Stimulated activated CD8-positive, alpha-beta memory T cell treated with anti-CD3 and anti-CD28 coated beads, Interleukin-15, amount 100 ng/mL, for 48 hours (primary cell): ENCODE measurements at regions not wholly inside any gene's neighbourhood (a gene's known extent, or its start where the extent isn't known, plus 50 kb on each side); places are given as distances from the start of the nearest gene placed in this dataset.

Source experiments
- DNase-seq, 2 donors: peaks; one replicate each; pipeline ENCODE4 v3.0.0-alpha.2; 2020; ENCODE audit warnings: low read depth in 2 of 2

DNA sequence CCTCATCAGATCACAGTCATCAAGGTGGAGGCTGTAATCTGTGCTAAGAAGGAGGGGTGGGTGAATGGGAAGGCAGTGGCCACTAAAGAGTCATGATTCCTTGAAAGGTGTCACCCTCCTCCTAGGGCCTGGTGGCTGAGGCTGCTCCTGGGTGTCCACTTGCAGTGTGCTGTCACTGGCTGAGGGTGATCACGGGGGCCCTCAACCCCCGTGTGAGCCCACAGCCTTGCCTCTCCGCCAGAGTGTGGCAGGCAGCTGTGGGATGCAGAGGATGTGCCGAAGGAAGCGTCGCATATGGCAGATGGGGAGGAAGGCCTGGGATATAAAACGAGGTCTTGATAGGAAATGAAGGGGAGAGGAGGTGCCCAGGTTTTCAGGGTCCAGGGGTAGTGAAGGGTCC, 476.5 kb downstream of the PTPRU start:
- DNase-seq, result no peak

DNA sequence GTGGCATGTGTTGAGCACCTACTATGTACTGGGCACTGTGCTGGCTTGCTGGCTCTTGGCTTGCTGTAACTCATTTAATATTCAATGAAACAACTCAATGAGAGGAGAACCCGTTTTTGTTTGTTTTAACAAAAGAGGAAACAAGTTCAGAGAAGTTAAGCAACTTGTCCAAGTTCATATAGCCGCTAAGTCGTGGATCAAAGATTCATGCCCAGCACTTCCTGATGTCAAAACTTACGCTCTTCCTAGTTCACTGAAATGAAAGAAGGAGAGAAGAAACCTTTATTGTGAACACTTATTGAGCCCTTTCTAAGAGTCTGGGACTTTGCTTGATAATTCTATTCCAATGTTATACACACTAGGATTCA, 475.9 kb downstream of the PTPRU start:
- DNase-seq, result no peak

DNA sequence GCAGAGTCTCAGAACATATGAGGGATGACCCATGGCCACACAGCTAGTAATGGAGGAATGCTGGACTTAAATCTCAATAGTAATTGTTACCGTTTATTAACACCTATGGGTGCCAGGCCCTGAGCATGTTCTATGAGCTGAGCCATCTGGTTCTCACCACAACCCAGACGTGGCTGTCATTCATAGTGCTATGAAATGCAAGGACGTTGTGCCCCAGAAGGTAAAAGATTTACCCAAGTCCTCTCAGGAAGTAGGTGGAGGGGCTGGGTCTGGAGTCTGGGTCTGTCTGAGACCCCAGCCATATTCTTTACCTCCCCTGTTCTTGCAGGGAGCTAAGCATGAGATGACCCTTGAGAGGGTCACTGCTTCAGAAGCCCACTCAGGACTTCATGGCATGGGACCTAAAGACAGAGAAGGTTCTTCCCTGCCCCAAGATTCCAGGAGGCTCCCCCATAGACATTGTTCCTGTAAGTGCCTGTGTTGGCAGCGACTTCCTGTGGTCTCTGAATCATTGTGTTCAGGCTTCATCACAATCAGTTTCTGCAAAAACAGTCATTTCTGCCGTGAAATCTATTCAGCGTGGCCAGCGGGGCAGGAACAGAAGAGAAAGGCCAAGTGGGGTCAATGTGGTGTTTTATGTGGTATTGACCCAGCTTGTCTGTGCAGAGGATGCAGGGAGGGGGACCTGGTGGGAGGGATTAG, 475.4 kb downstream of the PTPRU start:
- DNase-seq, result peak; percentile 22 to 55

DNA sequence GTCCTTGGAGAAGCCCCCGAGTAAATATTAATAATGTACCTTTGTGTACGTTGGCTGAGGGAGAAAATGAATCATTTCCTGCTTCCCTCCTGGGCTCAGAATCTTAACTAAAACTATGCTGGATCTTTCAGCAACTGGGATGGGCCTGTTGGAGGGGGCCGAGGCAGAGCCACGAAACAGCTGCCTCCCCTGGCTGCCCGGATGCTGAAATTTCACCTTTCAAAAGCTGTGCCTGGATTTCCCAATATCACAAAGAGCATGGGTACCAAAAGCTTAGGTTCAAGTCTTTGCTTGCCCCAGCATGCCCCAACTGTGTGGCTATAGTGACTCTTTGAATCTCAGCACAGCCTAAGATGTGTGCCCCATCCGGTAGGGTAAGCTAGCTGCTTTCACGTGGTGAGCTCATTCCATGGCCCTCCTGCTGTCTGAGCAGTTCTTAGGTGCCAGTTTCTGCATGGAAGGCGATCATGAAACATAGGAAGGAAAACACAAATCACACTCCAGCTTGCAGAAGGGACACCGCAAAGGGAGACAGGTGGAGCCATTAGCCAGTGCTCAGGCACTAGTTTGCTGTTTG, 473.5 kb downstream of the PTPRU start:
- no peak for DNase-seq

DNA sequence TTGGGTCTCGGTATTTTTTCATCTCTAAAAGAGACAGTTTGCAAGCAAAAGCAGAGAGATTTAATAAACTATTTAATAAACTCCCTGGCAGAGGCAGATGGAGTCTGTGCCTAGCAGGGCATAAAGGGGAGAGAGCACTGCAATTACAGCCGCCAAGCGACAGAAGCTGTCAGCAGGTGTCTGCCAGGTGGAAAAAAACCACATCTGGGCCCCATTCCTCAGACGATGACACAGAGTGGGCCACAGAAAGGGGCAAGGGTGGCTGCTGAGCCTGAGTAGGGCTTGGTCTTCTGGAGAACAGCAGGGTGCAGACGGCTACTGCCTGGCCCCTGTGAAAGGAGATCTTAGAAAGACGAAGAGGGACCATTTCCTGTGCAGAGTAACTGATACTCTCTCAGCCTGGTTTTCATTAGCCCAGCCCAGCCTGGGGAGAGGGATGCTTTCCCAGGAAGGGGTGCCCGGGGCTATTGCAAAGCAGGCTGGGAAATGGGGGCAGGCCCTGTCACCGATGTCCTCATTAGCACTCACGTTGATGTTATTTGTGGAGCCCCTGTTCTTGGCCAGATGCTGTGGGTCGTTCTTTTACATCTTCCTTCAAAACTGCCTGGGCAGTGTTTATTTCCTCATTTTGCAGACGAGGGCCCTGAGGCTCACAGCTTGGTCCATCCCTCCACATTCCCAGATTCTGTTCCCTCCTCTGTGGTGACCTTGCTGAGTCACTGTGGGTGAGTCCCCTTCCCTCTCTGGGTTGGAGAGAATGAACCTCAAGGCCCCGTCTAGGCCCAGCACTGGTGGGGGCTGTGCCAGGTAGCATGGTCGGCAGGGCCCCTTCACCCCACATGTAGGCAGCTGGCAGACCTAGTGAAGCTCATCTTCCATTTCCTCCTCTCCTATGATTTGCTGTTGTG, 472.7 kb downstream of the PTPRU start:
- DNase-seq, result no peak

DNA sequence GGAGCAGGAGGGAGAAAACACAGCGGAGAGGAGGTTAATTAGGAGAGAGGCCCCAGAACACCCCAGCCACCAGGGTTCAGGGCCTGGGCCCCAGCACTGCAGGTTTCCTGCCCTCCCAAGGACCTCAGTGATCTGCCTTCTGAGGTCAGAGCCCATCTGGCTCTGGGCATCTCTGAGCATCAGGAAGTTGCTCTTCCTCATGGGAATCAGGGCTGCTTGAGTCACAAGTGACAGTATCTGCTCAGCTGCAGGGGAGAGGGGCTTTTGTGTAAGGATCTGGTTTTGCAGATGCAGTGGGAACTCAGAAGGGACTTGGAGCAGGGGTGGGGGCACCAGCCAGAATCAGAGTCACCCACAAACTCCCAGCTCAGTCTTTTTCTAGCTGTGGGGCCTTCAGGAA, 472.1 kb downstream of the PTPRU start:
- DNase-seq, result no peak

DNA sequence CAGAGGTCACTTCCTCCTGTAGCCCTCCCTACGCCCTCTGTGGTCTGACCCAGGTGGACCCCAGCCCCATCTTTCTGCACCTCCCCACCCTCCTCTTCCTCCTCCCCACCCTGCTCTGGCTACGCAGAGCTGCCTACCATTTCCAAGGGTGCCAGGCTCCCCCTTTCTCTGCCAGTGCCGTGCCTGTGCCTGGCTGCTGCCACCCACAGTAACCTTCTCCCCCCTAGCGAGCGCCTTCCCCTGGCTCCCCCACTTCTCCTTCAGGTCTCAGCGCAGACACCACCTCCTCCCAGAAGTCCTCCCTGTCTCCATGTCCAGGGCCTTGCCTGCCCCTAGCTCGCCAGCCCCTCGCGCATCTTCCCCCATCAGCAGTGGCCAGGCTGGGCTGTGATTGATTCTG, 471.5 kb downstream of the PTPRU start:
- no peak for DNase-seq

DNA sequence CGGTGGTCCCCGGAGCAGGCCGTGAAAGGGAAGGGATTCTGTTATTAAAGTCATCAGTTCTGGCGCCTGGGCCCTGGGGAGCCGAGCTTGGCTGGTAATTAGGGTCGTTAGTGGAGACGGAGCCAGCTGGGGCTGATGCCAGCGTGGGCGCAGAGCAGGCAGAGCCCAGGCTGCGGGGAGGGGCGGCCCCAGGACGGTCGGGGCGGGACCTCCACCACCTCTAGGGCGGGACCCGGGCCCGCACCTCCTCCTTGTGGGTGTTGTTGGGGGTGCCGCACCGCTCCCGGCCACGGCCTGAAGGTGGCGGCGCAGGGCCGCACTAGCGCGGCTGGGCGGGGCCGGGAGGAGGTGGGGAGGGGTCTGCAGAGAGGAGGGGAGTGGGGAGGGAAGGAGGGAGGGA, 470.6 kb downstream of the PTPRU start:
- DNase-seq, result peak in 1 of 2 donors; percentile 42

DNA sequence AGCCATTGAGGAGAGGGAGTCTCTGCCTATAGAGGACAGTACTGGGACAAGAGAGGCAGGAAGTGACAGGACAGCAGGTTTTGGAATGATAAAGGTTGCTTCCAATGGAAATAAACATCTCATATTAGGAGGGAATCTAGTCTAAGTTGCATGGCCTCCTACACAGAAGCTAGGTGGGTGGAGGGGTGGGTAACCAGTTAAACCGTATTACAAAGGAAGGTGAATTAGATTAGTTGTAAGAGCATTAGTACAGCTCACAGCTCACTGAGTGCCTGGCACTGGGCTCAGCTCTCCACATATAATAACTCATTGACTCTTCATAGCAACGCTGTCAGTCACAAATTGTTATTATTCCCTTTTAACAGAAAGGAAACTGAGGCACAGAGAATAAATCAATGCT, 468.1 kb downstream of the PTPRU start:
- no peak for DNase-seq

DNA sequence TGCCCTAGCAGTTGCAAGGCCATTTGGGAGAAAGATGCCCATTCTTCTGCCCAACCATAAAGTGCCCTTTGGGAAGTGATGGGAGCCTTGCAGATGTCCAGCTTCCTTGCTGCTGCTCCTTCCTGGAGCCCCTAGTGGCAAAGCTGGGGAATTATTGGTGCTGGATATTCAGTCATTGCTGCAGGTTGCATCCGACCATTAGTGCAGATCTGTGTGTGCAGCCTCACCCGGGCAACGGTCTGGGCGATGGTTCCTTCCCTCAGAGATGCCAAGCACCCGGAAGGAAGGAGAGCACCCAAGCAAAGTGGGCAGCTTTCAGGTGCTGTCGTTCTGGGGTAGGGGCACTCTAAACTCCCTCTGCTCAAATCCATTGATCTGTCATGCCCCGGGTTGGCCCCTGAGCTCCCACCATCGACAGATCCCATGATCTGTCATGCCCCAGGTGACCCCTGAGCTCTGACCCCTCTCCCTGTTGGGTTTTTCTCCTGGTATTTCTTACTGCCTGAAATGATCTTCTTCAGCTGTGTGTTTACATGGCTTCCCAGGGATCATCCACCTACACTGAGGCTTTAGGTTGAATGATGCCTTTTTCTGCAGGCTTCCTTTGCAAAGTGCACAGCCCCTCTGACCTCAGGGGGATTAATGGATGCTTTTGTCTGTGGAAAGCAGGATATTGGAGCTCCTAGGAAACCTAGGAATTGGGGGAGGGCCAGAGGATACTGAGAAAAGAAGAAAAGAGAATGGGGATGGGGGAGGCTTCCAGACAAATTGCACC, 467.5 kb downstream of the PTPRU start:
- DNase-seq, result no peak

DNA sequence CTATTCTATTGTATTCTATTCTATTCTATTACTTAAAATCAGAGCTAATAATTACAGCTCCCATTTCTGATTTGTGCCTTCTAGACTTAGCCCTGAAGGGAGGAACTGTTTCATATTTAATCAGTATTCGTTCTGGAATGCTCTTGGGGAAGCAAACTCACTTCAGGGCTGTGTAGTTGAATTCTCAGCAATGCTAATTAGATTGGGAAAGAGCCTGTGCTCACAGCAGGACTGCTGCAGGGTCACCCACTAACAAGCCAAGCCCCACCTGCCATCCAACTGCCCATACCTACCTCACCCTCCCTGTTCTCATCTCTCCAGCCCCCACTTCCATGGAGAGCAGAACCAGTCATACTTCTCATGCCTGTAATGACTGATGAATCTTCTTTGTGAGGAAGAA, 464.2 kb downstream of the PTPRU start:
- no peak for DNase-seq

DNA sequence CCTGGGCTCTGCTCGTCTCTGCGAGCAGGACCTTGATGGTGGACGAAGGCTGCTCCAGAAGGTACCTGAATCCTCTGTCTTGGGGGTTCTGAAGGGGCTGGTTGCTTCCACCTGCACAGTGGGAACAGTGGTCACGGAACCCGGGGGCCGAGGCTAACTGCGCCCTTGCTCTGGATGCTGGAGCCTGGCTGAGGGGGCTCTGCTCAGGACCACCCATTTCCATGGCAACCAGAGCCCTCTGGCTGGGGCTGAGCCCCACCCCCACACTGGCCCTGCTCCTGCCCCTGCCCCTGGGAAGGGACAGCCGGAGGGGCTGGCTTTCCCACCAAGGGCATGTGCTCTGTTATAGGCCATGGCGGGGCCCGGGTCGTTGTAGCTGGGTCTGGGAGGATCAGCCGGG, 462.3 kb downstream of the PTPRU start:
- no peak for DNase-seq

DNA sequence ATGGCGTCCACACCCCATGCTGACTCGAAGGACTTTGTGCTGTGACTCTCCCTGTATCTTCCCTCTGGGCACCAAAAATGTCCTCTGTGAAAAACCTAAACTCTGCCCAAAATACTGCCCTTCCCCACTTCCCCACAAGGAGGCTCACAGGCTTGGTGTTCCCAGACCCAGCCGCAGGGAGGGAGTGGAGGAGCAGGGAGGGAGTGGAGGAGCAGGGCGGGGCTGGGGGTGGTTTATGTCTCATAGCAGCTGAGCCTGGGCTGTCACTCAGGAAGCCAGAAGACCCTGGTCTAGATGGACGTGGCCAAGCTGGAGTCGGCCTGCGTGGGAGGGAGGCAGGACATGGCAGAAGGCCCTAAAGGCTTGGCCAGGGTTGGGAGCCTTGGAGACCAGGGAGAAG, 461.7 kb downstream of the PTPRU start:
- no peak for DNase-seq

DNA sequence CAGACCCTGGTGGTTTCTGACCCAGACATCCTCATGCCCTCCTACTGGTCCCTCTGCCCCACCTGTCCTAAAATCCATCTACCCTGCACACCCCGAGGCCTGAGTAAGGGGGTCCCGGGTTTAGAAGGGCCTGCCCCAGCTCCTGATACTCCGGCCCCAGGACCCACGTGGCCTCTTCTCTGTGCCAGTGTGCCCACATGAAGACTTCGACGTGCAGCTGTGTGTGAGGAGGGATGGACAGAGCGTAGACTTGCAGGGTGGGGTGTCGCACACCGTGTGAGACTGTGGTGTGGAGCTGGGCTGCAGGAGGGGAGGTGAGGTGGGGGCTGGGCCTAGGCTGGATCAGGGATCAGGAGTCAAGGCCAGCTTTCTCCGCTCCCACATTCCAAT, 461.1 kb downstream of the PTPRU start:
- DNase-seq, result no peak

DNA sequence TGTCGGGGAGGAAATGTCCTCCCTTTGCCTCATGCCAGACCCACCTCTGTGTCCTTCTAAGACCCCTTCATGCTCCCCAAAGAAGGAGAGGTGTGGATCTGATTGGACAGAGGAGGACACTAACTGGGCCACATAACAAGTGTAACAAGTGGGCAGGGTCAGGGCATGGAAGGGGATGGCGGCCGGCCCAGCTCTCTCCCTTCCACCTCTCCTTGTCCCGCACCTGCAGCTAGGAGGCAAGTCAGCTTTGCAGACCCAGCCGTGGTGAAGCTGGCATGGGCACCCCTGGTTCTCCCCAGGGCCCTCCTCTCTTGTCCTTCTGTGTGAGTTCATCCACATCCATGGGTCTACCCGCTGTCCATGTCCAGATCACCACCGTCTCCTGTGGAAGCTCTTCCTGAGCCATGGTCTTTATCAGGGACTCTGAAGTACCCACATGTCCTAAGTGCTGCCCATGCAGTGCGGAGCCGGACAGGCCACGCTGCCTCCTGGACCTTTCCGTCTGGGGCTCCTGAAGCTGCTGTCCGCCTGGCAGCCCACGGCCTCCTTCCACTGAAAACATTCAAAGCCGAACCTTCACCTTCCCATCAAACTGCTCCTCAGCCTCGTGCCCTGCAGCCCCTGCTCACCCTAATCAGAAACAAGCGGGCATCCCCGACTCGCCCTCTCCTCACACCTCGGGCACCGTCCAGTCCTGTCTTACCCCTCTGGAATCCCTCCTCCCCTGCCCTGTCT, 460.5 kb downstream of the PTPRU start:
- DNase-seq, result no peak

DNA sequence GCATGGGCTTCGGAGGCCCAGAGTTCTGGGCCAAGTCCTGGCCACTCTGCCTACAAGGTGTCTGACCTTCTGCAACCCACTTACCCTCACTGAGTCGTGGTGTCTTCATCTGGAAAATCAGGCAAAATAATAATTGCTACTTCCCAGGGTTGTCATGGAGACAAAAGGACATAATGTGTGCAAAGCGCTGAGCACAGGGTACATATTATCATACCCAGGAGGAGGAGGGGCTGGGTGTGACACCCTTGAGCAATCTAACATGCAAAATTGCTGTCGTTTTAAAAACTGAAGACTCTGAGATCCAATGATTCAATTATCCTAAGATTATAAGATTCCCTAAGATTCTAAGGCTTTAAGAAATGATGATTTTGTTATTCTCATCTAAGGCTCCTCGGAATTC, 459.5 kb downstream of the PTPRU start:
- DNase-seq, result no peak

DNA sequence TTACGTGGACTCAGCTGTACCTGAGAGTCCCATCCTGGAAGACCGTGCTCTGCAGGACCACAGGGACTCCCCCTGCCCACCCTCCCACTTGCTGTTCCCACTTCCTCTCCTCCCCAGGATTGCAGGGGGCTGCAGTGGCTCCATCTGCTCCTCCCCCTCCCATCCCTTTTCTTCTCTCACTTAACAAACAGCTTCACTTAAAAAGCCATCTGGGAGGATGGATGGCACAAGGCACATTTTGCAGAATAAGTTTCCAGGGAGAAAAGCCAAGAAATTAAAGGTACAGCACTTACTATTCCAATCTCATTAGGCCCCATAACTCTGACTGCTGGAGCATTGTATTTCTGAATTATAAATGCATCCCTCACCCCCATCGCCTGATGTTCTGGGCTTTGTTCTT, 458.7 kb downstream of the PTPRU start:
- no peak for DNase-seq

DNA sequence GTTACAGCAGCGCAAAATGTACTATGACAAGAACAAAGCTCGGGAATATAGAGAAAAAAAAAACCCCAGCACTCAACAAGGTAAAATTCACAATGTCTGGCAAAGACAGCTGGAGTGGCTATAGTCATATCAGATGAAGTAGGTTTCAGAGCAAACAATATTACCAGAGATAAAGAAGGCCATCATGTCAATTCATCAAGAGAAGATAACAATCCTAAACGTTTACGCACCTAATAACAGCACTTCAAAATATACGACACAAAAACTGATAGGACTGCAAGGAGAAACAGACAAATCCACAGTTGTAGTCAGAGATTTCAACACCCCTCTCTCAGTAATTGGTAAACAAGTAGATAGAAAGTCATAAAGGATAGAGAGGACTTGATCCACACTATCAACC, 455.2 kb downstream of the PTPRU start:
- DNase-seq, result no peak

DNA sequence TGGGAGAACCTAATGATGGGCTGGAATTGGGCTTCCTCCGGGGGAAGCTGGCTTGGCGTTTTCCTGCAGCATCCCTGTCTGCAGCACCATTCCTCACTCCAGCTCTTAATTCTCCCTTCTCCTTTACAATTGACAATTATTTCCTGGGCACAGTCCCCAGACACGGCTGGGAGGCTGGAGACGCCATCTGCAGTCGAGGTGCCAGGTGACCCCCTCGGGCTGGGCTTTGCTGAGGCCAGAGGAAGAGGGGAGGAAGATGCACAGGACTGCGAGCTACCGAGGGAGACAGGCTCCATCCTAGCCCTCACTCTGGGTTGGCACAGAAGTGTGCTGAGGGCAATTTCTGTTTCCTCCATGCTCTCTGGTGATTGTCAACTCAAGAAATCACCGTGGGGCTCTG, 453.8 kb downstream of the PTPRU start:
- DNase-seq, result no peak

DNA sequence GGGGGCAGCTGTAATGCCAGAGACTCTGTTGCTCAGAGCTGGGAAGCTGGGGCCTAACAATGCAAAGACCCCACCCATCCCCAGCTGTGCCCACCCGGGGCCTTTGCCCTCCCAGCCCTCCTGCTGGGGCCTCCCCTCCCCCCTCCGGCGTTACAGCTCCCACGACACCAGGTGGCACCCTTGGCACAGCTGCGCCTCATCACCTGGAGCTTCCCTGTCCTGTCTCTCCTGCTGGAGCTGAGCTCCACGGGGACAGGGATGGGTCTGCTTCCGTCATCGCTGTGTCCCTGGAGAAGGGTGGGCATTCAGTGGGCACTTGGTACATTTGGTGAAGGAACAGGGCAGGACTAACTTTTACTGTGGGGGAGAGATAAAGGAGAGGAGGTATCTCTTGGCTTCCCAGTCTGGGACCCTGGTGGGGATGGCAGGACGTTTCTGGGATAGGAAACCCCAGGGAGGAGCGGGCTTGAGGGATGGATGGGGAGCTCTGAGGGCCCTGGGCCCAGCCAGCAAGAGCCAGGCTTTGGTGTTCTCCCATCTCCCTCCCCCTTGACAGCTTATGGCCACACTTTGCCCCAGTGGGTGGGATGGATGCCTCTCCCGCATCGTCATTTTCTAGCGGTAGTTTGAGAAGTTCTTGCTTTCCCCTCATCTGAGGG, 453.2 kb downstream of the PTPRU start:
- DNase-seq, result no peak
